ENCODE measurements at regions not wholly inside any gene's neighbourhood (a gene's known extent, or its start where the extent isn't known, plus 50 kb on each side); places are given as distances from the start of the nearest gene placed in this dataset.
"Not testable (repeated sequence)": the region's sequence is repeated elsewhere in the genome, so short reads cannot be mapped to it uniquely, and the experiment has no call there.

GRCh38 chr5:100407053-100407452, 128.1 kb upstream of the FAM174A start:
- no peak overlapping the region for H3K27ac ChIP-seq (ENCODE audit: low read depth in 1 of 2, low read length in 2 of 2)
- intact Hi-C loops (cut with DNase I) = no loop called here
- H3K4me1 ChIP-seq (ENCODE audit: control insufficient read depth in 1 of 2, insufficient read depth in 2 of 2, low read length in 2 of 2) = no peaks in the 10 kb centered on the region
- H3K36me3 ChIP-seq (ENCODE audit: control insufficient read depth in 1 of 2, insufficient read depth in 2 of 2, low read length in 1 of 2) = no peaks in the 10 kb centered on the region
- ATAC-seq (ENCODE audit: low FRiP score) = peak; percentile 48
- H3K27me3 ChIP-seq (ENCODE audit: control insufficient read depth in 1 of 2, insufficient read depth in 2 of 2, low read length in 1 of 2) = no peaks in the 10 kb centered on the region
- WGBS, 2 donors = 89 to 91% methylated on average over 3 of the region's 3 CpGs
- no peak for DNase-seq
- peaks cover 2% of the 10 kb centered on the region for H3K9me3 ChIP-seq (ENCODE audit: control insufficient read depth, low read length)
- no peak overlapping the region for H3K4me3 ChIP-seq (ENCODE audit: low read length in 2 of 2)

GRCh38 chr5:100406640-100407039, 128.5 kb upstream of the FAM174A start:
- intact Hi-C loops (cut with DNase I) = no loop called here
- ATAC-seq (ENCODE audit: low FRiP score) (no peak), DNase-seq (no peak)
- H3K4me1 ChIP-seq (ENCODE audit: control insufficient read depth in 1 of 2, insufficient read depth in 2 of 2, low read length in 2 of 2) = no peaks in the 10 kb centered on the region
- WGBS, 2 donors = 18% methylated on average over 2 of the region's 2 CpGs
- no peak overlapping the region for H3K4me3 ChIP-seq (ENCODE audit: low read length in 2 of 2)
- no peaks in the 10 kb centered on the region for H3K27me3 ChIP-seq (ENCODE audit: control insufficient read depth in 1 of 2, insufficient read depth in 2 of 2, low read length in 1 of 2)
- no peaks in the 10 kb centered on the region for H3K36me3 ChIP-seq (ENCODE audit: control insufficient read depth in 1 of 2, insufficient read depth in 2 of 2, low read length in 1 of 2)
- peaks cover 2% of the 10 kb centered on the region for H3K9me3 ChIP-seq (ENCODE audit: control insufficient read depth, low read length)
- H3K27ac ChIP-seq (ENCODE audit: low read depth in 1 of 2, low read length in 2 of 2) = no peak overlapping the region

- intact Hi-C loops (cut with DNase I) = no loop called here
- no peaks in the 10 kb centered on the region for H3K27me3 ChIP-seq (ENCODE audit: control insufficient read depth in 1 of 2, insufficient read depth in 2 of 2, low read length in 1 of 2)
- no peak overlapping the region for H3K4me3 ChIP-seq (ENCODE audit: low read length in 2 of 2)
- H3K27ac ChIP-seq (ENCODE audit: low read depth in 1 of 2, low read length in 2 of 2) = no peak overlapping the region
- H3K9me3 ChIP-seq (ENCODE audit: control insufficient read depth, low read length) = peaks cover under 1% of the 10 kb centered on the region
- no peak for DNase-seq
- H3K36me3 ChIP-seq (ENCODE audit: control insufficient read depth in 1 of 2, insufficient read depth in 2 of 2, low read length in 1 of 2) = no peaks in the 10 kb centered on the region
- WGBS, 2 donors = 24 to 25% methylated on average over 5 of the region's 5 CpGs
- no peak for ATAC-seq (ENCODE audit: low FRiP score)
- H3K4me1 ChIP-seq (ENCODE audit: control insufficient read depth in 1 of 2, insufficient read depth in 2 of 2, low read length in 2 of 2) = no peaks in the 10 kb centered on the region
Observed at GRCh38 chr5:100402071-100402470, 133.1 kb upstream of the FAM174A start.

GRCh38 chr5:100401149-100401548, 134.0 kb upstream of the FAM174A start:
- Histone ChIP-seq H3K4me3 (ENCODE audit: low read length in 2 of 2) (no peak overlapping the region), H3K27ac (ENCODE audit: low read depth in 1 of 2, low read length in 2 of 2) (no peak overlapping the region), H3K36me3 (ENCODE audit: control insufficient read depth in 1 of 2, insufficient read depth in 2 of 2, low read length in 1 of 2) (no peaks in the 10 kb centered on the region), H3K4me1 (ENCODE audit: control insufficient read depth in 1 of 2, insufficient read depth in 2 of 2, low read length in 2 of 2) (no peaks in the 10 kb centered on the region), H3K9me3 (ENCODE audit: control insufficient read depth, low read length) (no peaks in the 10 kb centered on the region), H3K27me3 (ENCODE audit: control insufficient read depth in 1 of 2, insufficient read depth in 2 of 2, low read length in 1 of 2) (no peaks in the 10 kb centered on the region)
- intact Hi-C loops (cut with DNase I) = no loop called here
- DNase-seq (no peak), ATAC-seq (ENCODE audit: low FRiP score) (no peak)

- intact Hi-C loops (cut with DNase I); H3K4me1 ChIP-seq (ENCODE audit: control insufficient read depth in 1 of 2, insufficient read depth in 2 of 2, low read length in 2 of 2); DNase-seq; H3K27ac ChIP-seq (ENCODE audit: low read depth in 1 of 2, low read length in 2 of 2); H3K9me3 ChIP-seq (ENCODE audit: control insufficient read depth, low read length); H3K4me3 ChIP-seq (ENCODE audit: low read length in 2 of 2); H3K27me3 ChIP-seq (ENCODE audit: control insufficient read depth in 1 of 2, insufficient read depth in 2 of 2, low read length in 1 of 2); H3K36me3 ChIP-seq (ENCODE audit: control insufficient read depth in 1 of 2, insufficient read depth in 2 of 2, low read length in 1 of 2); ATAC-seq (ENCODE audit: low FRiP score): not testable (repeated sequence)
- 64 to 74% methylated on average over 3 of the region's 3 CpGs for WGBS, 2 donors
Observed at GRCh38 chr5:100398815-100399214, 136.4 kb upstream of the FAM174A start.

GRCh38 chr5:100379254-100379858, 155.8 kb upstream of the FAM174A start:
- H3K9me3 ChIP-seq (ENCODE audit: control insufficient read depth, low read length); H3K27ac ChIP-seq (ENCODE audit: low read depth in 1 of 2, low read length in 2 of 2); H3K27me3 ChIP-seq (ENCODE audit: control insufficient read depth in 1 of 2, insufficient read depth in 2 of 2, low read length in 1 of 2); H3K4me1 ChIP-seq (ENCODE audit: control insufficient read depth in 1 of 2, insufficient read depth in 2 of 2, low read length in 2 of 2); intact Hi-C loops (cut with DNase I); H3K36me3 ChIP-seq (ENCODE audit: control insufficient read depth in 1 of 2, insufficient read depth in 2 of 2, low read length in 1 of 2); H3K4me3 ChIP-seq (ENCODE audit: low read length in 2 of 2); DNase-seq: not testable (repeated sequence)
- peak; percentile 76 for ATAC-seq (ENCODE audit: low FRiP score)
- WGBS, 2 donors = 87 to 92% methylated on average over 10 to 19 of the region's 19 CpGs

- H3K27me3 ChIP-seq (ENCODE audit: control insufficient read depth in 1 of 2, insufficient read depth in 2 of 2, low read length in 1 of 2); H3K36me3 ChIP-seq (ENCODE audit: control insufficient read depth in 1 of 2, insufficient read depth in 2 of 2, low read length in 1 of 2); H3K4me1 ChIP-seq (ENCODE audit: control insufficient read depth in 1 of 2, insufficient read depth in 2 of 2, low read length in 2 of 2); H3K9me3 ChIP-seq (ENCODE audit: control insufficient read depth, low read length); H3K4me3 ChIP-seq (ENCODE audit: low read length in 2 of 2); DNase-seq; H3K27ac ChIP-seq (ENCODE audit: low read depth in 1 of 2, low read length in 2 of 2); ATAC-seq (ENCODE audit: low FRiP score); intact Hi-C loops (cut with DNase I): not testable (repeated sequence)
- WGBS, 2 donors = 3 to 6% methylated on average over 5 of the region's 5 CpGs
Observed at GRCh38 chr5:100364757-100365478, 170.3 kb upstream of the FAM174A start.

- H3K4me3 ChIP-seq (ENCODE audit: low read length in 2 of 2); H3K9me3 ChIP-seq (ENCODE audit: control insufficient read depth, low read length); H3K36me3 ChIP-seq (ENCODE audit: control insufficient read depth in 1 of 2, insufficient read depth in 2 of 2, low read length in 1 of 2); H3K27ac ChIP-seq (ENCODE audit: low read depth in 1 of 2, low read length in 2 of 2); H3K27me3 ChIP-seq (ENCODE audit: control insufficient read depth in 1 of 2, insufficient read depth in 2 of 2, low read length in 1 of 2); intact Hi-C loops (cut with DNase I); ATAC-seq (ENCODE audit: low FRiP score); DNase-seq; H3K4me1 ChIP-seq (ENCODE audit: control insufficient read depth in 1 of 2, insufficient read depth in 2 of 2, low read length in 2 of 2): not testable (repeated sequence)
Observed at GRCh38 chr5:100364343-100364742, 170.8 kb upstream of the FAM174A start.

GRCh38 chr5:100359998-100360397, 175.2 kb upstream of the FAM174A start:
- intact Hi-C loops (cut with DNase I); H3K27ac ChIP-seq (ENCODE audit: low read depth in 1 of 2, low read length in 2 of 2); H3K27me3 ChIP-seq (ENCODE audit: control insufficient read depth in 1 of 2, insufficient read depth in 2 of 2, low read length in 1 of 2); DNase-seq; H3K36me3 ChIP-seq (ENCODE audit: control insufficient read depth in 1 of 2, insufficient read depth in 2 of 2, low read length in 1 of 2); ATAC-seq (ENCODE audit: low FRiP score); H3K9me3 ChIP-seq (ENCODE audit: control insufficient read depth, low read length); H3K4me1 ChIP-seq (ENCODE audit: control insufficient read depth in 1 of 2, insufficient read depth in 2 of 2, low read length in 2 of 2); H3K4me3 ChIP-seq (ENCODE audit: low read length in 2 of 2): not testable (repeated sequence)
- WGBS, 2 donors = 100% methylated on average over 1 of the region's 1 CpG; no CpG with 5 or more reads in 1 of the 2 donors
